HG02763 (cell line): ENCODE measurements at regions not wholly inside any gene's neighbourhood (a gene's known extent, or its start where the extent isn't known, plus 50 kb on each side); places are given as distances from the start of the nearest gene placed in this dataset.

Experiments
- ATAC-seq: cut with Tn5 transposase; IDR thresholded peaks from one replicate; pipeline ENCODE4 v1.9.1; 2021; ENCODE audit warnings: mild to moderate bottlenecking, moderate library complexity; ENCODE audit not compliant: unreplicated experiment

GRCh38 chr2:5370158-5370557 lies 322.0 kb upstream of the SOX11 start:
- no peak for ATAC-seq

- ATAC-seq, result no peak
Measured at GRCh38 chr2:5372141-5372540, 320.0 kb upstream of the SOX11 start.

GRCh38 chr2:5373200-5373599 lies 319.0 kb upstream of the SOX11 start:
- no peak for ATAC-seq

- ATAC-seq, result no peak
Measured at GRCh38 chr2:5374762-5375161, 317.4 kb upstream of the SOX11 start.

- ATAC-seq, result no peak
Measured at GRCh38 chr2:5377323-5377722, 314.9 kb upstream of the SOX11 start.

- no peak for ATAC-seq
Measured at GRCh38 chr2:5379811-5380210, 312.4 kb upstream of the SOX11 start.

GRCh38 chr2:5385596-5385995 lies 306.6 kb upstream of the SOX11 start:
- ATAC-seq, result no peak

DNA sequence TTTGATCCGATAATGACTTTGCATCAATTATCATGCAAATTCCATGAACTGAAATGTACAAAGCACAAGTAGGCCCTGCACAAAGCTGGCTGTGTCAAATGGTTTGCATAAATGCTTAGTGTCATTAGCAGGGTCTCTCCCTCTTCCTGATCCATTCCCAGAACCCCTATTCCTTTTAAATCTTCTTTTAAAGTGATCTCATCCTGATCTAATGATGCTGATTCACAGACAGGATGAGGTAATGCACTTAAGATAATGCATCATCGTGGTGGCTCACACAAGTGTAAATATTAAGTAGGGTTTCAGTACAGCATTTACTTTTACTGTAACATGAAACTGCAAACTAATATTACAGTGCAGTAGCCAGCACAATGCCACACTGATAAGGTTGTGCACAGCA lies 304.8 kb upstream of the SOX11 start:
- no peak for ATAC-seq

GRCh38 chr2:5389740-5390139 lies 302.4 kb upstream of the SOX11 start:
- ATAC-seq, result no peak

GRCh38 chr2:5391362-5391761 lies 300.8 kb upstream of the SOX11 start:
- no peak for ATAC-seq

DNA sequence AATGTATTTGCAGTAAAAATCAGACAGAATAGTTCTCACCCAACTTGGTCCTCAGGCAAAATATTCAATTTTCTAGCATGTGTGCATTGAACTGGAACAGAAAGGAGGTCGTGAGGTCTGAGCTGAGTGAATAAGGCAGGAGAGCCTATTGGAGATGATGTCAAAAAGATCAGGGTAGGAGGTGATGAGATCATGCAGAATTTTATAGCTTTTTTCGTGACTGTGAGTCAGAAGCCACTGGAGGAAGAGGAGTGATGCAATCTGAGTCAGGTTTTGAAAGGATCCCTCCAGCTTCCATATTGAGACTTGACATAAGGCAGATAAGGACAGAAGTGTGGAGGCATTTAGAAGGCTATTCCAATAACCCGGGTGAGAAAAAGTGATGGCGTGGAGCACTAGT lies 299.5 kb upstream of the SOX11 start:
- ATAC-seq, result no peak

DNA sequence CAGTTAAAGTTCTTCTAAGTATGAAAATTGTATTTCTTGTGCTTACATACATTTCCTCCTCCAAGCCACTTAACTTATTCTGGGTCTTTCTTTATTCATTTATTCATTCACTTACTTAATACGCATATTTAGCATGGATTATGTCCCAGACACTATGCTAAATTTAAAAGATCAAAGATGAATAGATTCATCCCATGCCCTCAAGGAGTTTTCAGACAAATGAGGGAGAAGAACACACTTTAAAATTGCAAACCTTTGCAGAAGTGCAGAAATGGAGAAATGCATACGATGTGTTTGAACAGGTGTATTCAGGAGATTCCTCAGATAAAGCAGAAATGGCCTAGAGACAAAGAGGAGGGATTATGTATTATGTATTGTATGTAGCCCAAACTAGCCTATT lies 298.7 kb upstream of the SOX11 start:
- no peak for ATAC-seq

DNA sequence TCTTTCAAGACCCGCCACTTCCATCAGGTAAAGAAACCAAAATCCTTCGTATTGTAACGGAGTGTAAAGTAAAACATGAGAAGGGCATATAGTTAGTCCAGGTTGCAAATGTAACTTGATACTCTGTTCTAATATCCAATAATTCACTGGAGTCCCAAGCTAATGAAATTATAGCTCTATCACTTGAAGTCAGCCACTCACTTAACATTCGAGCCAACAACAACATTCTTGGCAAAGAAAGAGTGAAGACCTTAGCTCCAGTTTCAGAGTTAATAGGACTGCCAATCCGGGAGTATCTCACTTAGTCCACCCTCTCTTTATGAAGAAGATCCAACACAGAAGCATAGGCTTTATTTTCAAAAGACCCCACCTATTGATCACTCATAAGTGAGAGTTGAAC lies 298.0 kb upstream of the SOX11 start:
- no peak for ATAC-seq

- ATAC-seq, result no peak
Measured at GRCh38 chr2:5401115-5401657, 291.0 kb upstream of the SOX11 start.

- no peak for ATAC-seq
Measured at GRCh38 chr2:5403392-5403791, 288.8 kb upstream of the SOX11 start.

DNA sequence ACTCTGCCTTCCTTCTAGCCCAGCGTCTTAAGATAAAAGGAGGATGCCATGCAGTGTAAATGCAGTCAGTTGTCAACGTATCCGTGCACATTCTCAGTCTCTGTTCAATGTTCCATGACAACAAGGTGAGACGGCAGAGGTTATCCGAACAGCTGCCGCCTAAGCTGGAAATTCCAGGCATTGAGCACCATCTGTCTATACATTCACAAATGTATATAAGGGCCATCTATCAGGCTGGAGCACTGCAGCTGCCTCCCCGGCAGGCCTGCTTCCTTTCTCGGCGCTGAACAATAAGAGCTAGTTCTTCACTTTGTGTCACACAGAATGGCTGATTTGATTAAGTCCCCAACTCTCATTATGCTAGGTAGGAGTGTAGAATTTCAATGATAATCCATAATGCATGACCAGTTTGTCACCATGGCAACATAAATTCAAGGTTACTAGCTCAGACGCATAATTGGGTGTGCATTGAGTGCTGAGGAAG lies 282.2 kb upstream of the SOX11 start:
- no peak for ATAC-seq

- no peak for ATAC-seq
Measured at GRCh38 chr2:5410991-5411700, 281.0 kb upstream of the SOX11 start.

DNA sequence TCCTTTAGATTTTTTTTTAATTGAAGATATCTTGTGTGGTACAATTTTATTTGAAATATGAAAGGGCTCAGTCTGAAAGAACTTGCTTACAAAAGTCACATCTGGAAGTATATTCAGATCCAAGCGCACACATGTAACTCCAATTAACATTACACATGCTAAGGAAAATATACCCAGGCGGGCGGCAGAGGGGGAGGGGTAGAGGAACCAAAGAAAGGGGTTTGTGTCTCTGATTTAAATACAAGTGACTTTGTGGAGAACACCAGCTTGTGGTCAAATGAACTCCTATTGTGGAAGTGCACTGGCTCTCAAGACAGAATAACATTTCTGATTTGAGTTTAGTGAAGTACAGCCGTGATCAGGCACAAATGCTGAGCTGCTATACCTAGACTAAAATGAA lies 280.2 kb upstream of the SOX11 start:
- ATAC-seq, result no peak

DNA sequence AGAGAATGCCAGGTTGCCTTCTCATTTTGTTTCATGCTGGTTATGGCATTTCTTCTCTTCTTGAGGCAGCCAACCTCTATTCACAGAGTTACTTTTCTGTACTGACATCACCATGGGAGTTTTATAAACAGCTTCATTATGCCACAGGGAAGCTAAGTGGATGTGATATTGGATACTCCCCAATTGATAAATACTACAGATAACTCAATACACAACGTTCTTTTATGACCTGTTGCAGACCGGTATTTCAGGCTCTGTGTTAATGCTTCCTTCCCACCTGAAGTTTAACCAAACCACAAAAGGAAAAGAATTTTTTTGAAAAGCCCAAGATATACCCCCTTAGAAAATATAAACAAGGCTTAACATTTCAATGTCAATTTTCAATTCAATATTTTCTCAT lies 258.3 kb upstream of the SOX11 start:
- no peak for ATAC-seq

DNA sequence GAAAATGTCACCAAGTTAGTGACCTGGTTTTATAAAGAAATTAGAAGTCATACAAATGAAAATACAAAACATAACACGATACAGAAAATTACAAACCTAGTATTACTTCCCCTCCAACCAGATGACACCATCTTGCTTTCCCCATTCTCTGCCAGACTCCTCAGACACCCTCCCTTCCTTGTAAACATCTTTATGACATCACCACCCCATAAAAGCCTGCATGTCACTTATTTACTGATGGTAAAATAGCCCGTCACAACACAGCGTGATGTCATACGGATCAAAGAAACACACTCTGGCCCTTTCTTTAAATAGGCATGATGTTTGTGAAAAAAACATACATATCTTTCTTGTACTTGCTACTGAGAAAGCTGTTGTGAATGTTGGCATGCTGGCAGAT lies 254.8 kb upstream of the SOX11 start:
- no peak for ATAC-seq

DNA sequence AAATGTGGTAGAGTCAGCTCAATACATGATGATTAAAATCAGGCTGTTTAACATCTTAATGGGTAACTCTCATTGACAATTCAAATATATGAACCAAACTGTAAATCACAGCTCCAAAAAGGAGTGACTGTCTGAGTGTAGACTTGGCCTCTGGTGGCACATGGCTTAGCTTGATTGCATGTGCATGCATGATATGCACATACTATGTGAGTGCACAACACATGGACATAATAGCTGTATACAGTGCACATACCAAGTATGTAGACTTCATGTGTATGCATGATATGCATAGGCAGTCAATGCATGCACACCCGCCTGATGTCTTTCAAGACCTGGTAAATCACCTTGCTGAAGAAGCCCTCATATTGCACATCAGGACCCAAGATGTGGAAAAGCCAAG lies 252.0 kb upstream of the SOX11 start:
- ATAC-seq, result no peak

GRCh38 chr2:5442736-5443135 lies 249.4 kb upstream of the SOX11 start:
- no peak for ATAC-seq

GRCh38 chr2:5444168-5444567 lies 248.0 kb upstream of the SOX11 start:
- no peak for ATAC-seq
